Neural progenitor cell (in vitro differentiated cells): ENCODE measurements at regions not wholly inside any gene's neighbourhood (a gene's known extent, or its start where the extent isn't known, plus 50 kb on each side); places are given as distances from the start of the nearest gene placed in this dataset.

ENCODE experiments used
- DNase-seq: peaks from one replicate; pipeline ENCODE4 v3.0.0-alpha.2; 2016; ENCODE audit warnings: low spot score
- H2AFZ ChIP-seq: fragments of 200-600 bp; sonication (generic); replicated peaks from 2 replicates; pipeline ENCODE4 v1.6.1; 2016; ENCODE audit warnings: antibody characterized with exemption
- H3F3A ChIP-seq: fragments of 200-600 bp; sonication (generic); 2 replicates; pipeline ENCODE4 v1.6.1; 2016; ENCODE audit warnings: antibody characterized with exemption, low read depth
- H3K27ac ChIP-seq: fragments of 200-600 bp; sonication (generic); 2 replicates; pipeline ENCODE4 v1.5.1; 2016; ENCODE audit warnings: mild to moderate bottlenecking
- H3K27me3 ChIP-seq: fragments of 200-600 bp; sonication (generic); 2 replicates; pipeline ENCODE4 v1.6.1; 2016; ENCODE audit warnings: mild to moderate bottlenecking, moderate library complexity
- H3K36me3 ChIP-seq: fragments of 200-600 bp; sonication (generic); 2 replicates; pipeline ENCODE4 v1.5.1; 2016
- H3K4me1 ChIP-seq: fragments of 200-600 bp; sonication (generic); 2 replicates; pipeline ENCODE4 v1.6.1; 2016; ENCODE audit warnings: mixed run types
- H3K4me2 ChIP-seq: fragments of 200-600 bp; sonication (generic); 2 replicates; pipeline ENCODE4 v1.6.1; 2016
- H3K4me3 ChIP-seq: fragments of 200-600 bp; sonication (generic); 2 replicates; pipeline ENCODE4 v1.5.1; 2016
- H3K79me2 ChIP-seq: fragments of 200-600 bp; sonication (generic); 2 replicates; pipeline ENCODE4 v1.6.1; 2016; ENCODE audit warnings: low read depth
- H3K9ac ChIP-seq: fragments of 200-600 bp; sonication (generic); 2 replicates; pipeline ENCODE4 v1.6.1; 2016
- H3K9me3 ChIP-seq: fragments of 200-600 bp; sonication (generic); 2 replicates; pipeline ENCODE4 v1.5.1; 2016; ENCODE audit warnings: low read depth
- H4K20me1 ChIP-seq: fragments of 200-600 bp; sonication (generic); 2 replicates; pipeline ENCODE4 v1.6.1; 2016; ENCODE audit warnings: low read depth
- H3K27ac Mint-ChIP-seq: 3 replicates; pipeline ENCODE4 v1.8.0; 2021; ENCODE audit warnings: mixed read lengths
- H3K27me3 Mint-ChIP-seq: 2 replicates; pipeline ENCODE4 v1.8.0; 2022; ENCODE audit warnings: low read depth, mild to moderate bottlenecking, inconsistent platforms, moderate library complexity, mixed read lengths; ENCODE audit not compliant: insufficient read depth
- H3K36me3 Mint-ChIP-seq: 3 replicates; pipeline ENCODE4 v1.8.0; 2021; ENCODE audit warnings: mixed read lengths
- H3K4me1 Mint-ChIP-seq: 3 replicates; pipeline ENCODE4 v1.8.0; 2021; ENCODE audit warnings: mixed read lengths
- H3K4me3 Mint-ChIP-seq: 3 replicates; pipeline ENCODE4 v1.8.0; 2021; ENCODE audit warnings: mild to moderate bottlenecking, moderate library complexity, mixed read lengths
- H3K9me3 Mint-ChIP-seq: 3 replicates; pipeline ENCODE4 v1.8.0; 2020; ENCODE audit warnings: mixed read lengths
- EZH2 ChIP-seq: fragments of 200-600 bp; sonication (generic); IDR thresholded peaks from 2 replicates; pipeline ENCODE4 v1.6.1; 2017; ENCODE audit warnings: antibody characterized with exemption, mild to moderate bottlenecking, moderate library complexity
- EZH2phosphoT487 ChIP-seq: fragments of 200-600 bp; sonication (generic); IDR thresholded peaks from 2 replicates; pipeline ENCODE4 v1.6.1; 2017; ENCODE audit warnings: antibody characterized with exemption
- TF ChIP-seq, protein P1 (sequence below): fragments of 200-600 bp; sonication (generic); IDR thresholded peaks from 2 replicates; pipeline ENCODE4 v1.5.1; 2017; ENCODE audit warnings: antibody characterized with exemption, mild to moderate bottlenecking

DNA sequence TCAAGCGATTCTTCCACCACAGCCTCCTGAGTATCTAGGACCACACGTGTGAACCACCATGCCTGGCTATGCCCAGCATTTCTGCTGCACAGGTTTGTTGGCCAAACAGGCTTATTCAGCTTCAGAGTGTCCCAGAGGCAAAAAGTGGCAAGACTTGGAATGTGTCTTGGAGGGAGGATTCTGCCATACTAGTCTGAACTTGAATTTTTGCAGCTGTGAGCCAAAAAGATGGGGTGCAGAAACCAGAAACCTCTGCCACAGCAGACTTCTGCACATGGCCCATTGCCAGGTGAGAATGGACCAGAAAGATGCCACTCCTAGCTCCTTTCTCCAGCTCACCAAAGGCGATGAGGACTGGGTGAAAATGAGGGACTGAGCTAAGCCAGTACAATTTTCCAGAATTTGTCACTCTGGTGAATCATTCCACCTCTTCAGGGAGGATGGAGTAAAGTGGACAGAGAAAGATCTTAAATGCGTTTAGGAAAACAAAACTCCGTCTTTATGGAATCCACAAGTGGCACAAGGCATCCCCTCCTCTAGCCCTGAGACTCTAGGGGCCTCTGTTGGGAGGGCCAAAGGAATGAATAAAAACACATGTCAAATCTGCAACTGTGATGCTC lies 369.1 kb upstream of the CLNK start:
- H3K4me1 Mint-ChIP-seq, result peaks cover 3% of the 10 kb centered on the region
- H3K36me3 ChIP-seq, result no peaks in the 10 kb centered on the region
- no peak for DNase-seq
- H3K4me1 ChIP-seq, result peaks cover 4% of the 10 kb centered on the region
- no peak overlapping the region for H3K4me3 ChIP-seq
- H3K79me2 ChIP-seq, result no peaks in the 10 kb centered on the region
- no peak overlapping the region for H3K27ac ChIP-seq
- no peak overlapping the region for H3K9ac ChIP-seq
- no peaks in the 10 kb centered on the region for H3K9me3 Mint-ChIP-seq
- H4K20me1 ChIP-seq, result no peaks in the 10 kb centered on the region
- H2AFZ ChIP-seq, result no peak overlapping the region
- no peaks in the 10 kb centered on the region for H3K9me3 ChIP-seq
- H3K27me3 Mint-ChIP-seq, result peaks cover 5% of the 10 kb centered on the region
- no peaks in the 10 kb centered on the region for H3F3A ChIP-seq
- H3K27me3 ChIP-seq, result no peaks in the 10 kb centered on the region
- H3K4me2 ChIP-seq, result no peak overlapping the region
- no peaks in the 10 kb centered on the region for H3K36me3 Mint-ChIP-seq
- no peak overlapping the region for H3K4me3 Mint-ChIP-seq
- H3K27ac Mint-ChIP-seq, result no peak overlapping the region
- no peak for TF ChIP-seq EZH2phosphoT487
- no peak for TF ChIP-seq EZH2
- TF ChIP-seq, protein P1, sequence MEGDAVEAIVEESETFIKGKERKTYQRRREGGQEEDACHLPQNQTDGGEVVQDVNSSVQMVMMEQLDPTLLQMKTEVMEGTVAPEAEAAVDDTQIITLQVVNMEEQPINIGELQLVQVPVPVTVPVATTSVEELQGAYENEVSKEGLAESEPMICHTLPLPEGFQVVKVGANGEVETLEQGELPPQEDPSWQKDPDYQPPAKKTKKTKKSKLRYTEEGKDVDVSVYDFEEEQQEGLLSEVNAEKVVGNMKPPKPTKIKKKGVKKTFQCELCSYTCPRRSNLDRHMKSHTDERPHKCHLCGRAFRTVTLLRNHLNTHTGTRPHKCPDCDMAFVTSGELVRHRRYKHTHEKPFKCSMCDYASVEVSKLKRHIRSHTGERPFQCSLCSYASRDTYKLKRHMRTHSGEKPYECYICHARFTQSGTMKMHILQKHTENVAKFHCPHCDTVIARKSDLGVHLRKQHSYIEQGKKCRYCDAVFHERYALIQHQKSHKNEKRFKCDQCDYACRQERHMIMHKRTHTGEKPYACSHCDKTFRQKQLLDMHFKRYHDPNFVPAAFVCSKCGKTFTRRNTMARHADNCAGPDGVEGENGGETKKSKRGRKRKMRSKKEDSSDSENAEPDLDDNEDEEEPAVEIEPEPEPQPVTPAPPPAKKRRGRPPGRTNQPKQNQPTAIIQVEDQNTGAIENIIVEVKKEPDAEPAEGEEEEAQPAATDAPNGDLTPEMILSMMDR, result no peak

DNA sequence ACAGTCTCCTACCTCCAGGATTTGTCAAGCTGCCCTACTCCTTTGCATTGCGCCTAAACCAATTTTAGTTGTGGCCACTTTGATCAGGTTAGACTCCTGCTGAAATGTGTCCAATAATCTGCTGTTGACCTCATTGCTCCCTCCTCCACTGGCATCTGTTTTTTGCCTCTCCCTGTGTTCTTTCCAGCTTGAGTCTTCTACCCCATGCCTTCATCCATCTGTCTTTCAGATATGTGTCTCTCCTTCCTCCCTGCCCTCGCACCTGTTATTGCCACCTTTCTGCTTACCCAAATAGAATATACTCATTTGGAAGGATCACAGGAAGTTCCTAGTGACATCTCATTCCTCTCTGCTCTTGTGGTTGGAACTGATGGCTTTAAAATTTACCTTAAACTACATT lies 366.6 kb upstream of the CLNK start:
- DNase-seq, result no peak
- H3K27ac Mint-ChIP-seq, result no peak overlapping the region
- H3K36me3 Mint-ChIP-seq, result no peaks in the 10 kb centered on the region
- no peak overlapping the region for H3K27ac ChIP-seq
- no peaks in the 10 kb centered on the region for H3K79me2 ChIP-seq
- H3K9me3 ChIP-seq, result no peaks in the 10 kb centered on the region
- TF ChIP-seq EZH2phosphoT487 (no peak), EZH2 (no peak)
- TF ChIP-seq, protein P1, result no peak
- no peaks in the 10 kb centered on the region for H3K36me3 ChIP-seq
- H3K4me1 ChIP-seq, result peaks cover 4% of the 10 kb centered on the region
- H2AFZ ChIP-seq, result no peak overlapping the region
- H3K4me1 Mint-ChIP-seq, result peaks cover 3% of the 10 kb centered on the region
- H3K27me3 ChIP-seq, result no peaks in the 10 kb centered on the region
- H3K9ac ChIP-seq, result no peak overlapping the region
- H3K9me3 Mint-ChIP-seq, result peaks cover 4% of the 10 kb centered on the region
- H4K20me1 ChIP-seq, result no peaks in the 10 kb centered on the region
- H3F3A ChIP-seq, result no peaks in the 10 kb centered on the region
- H3K4me2 ChIP-seq, result no peak overlapping the region
- no peak overlapping the region for H3K4me3 Mint-ChIP-seq
- H3K27me3 Mint-ChIP-seq, result peaks cover 5% of the 10 kb centered on the region
- no peak overlapping the region for H3K4me3 ChIP-seq

DNA sequence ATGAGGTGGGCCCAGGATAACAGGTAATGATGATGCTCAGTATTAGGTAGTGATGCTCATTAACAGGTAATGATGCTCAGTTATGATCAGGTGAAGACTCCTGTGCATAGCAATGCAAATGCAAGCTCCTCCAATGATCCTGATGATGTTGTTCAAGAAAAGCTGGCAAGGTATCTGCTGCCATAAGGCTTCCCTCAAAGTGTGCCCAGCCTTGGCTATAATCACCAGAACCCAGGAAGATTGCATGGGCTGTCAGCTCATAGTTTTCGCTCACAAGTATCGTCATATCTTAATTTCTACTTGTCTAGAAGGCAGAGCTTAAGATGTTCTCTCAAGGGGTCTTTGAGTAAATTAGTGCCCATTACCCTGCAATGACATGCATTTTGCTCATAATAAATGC lies 366.2 kb upstream of the CLNK start:
- no peak for TF ChIP-seq EZH2
- TF ChIP-seq, protein P1, result no peak
- TF ChIP-seq EZH2phosphoT487, result no peak
- H3K9me3 ChIP-seq, result no peaks in the 10 kb centered on the region
- H3K4me1 ChIP-seq, result peaks cover 4% of the 10 kb centered on the region
- no peak overlapping the region for H3K9ac ChIP-seq
- no peak overlapping the region for H3K27ac ChIP-seq
- Mint-ChIP-seq H3K36me3 (no peaks in the 10 kb centered on the region), H3K27ac (no peak overlapping the region), H3K4me1 (peaks cover 3% of the 10 kb centered on the region), H3K9me3 (peaks cover 6% of the 10 kb centered on the region), H3K27me3 (peaks cover 5% of the 10 kb centered on the region), H3K4me3 (no peak overlapping the region)
- no peak overlapping the region for H3K4me3 ChIP-seq
- H3K27me3 ChIP-seq, result no peaks in the 10 kb centered on the region
- no peaks in the 10 kb centered on the region for H3K79me2 ChIP-seq
- H3K36me3 ChIP-seq, result no peaks in the 10 kb centered on the region
- DNase-seq, result no peak
- H2AFZ ChIP-seq, result no peak overlapping the region
- no peak overlapping the region for H3K4me2 ChIP-seq
- no peaks in the 10 kb centered on the region for H4K20me1 ChIP-seq
- no peaks in the 10 kb centered on the region for H3F3A ChIP-seq
